Thyroid gland (tissue), 4 donors: ENCODE measurements at regions not wholly inside any gene's neighbourhood (a gene's known extent, or its start where the extent isn't known, plus 50 kb on each side); places are given as distances from the start of the nearest gene placed in this dataset.
"Not testable (repeated sequence)": the region's sequence is repeated elsewhere in the genome, so short reads cannot be mapped to it uniquely, and the experiment has no call there.

Experiments
- DNase-seq, 2 donors: peaks; one replicate each; pipeline ENCODE4 v3.0.0-alpha.2; 2019
- H3K27ac ChIP-seq, 3 donors: fragments of 200-600 bp; sonication (generic); 1 replicate in 2 of 3; 2 replicates in 1 of 3; pipeline ENCODE4 v1.5.1; 2016 to 2019; ENCODE audit warnings: mild to moderate bottlenecking in 1 of 3, moderate library complexity in 1 of 3
- H3K27me3 ChIP-seq: fragments of 200-600 bp; sonication (generic); one replicate; pipeline ENCODE4 v1.5.1; 2019
- H3K36me3 ChIP-seq, 2 donors: fragments of 200-600 bp; sonication (generic); one replicate each; pipeline ENCODE4 v1.5.1; 2016 to 2019
- H3K4me1 ChIP-seq, 2 donors: fragments of 200-600 bp; sonication (generic); one replicate each; pipeline ENCODE4 v1.5.1; 2017 to 2019
- H3K4me3 ChIP-seq, 3 donors: fragments of 200-600 bp; sonication (generic); replicated peaks in 1 of 3; 1 replicate in 2 of 3; 2 replicates in 1 of 3; pipeline ENCODE4 v1.5.1; 2016; ENCODE audit warnings: mild to moderate bottlenecking in 1 of 3
- H3K9me3 ChIP-seq: fragments of 200-600 bp; sonication (generic); one replicate; pipeline ENCODE4 v1.5.1; 2017
- CTCF ChIP-seq, 6 experiments: fragments of 200-600 bp in 3 of 6; fragments of 450-650 bp in 3 of 6; sonication (generic) in 3 of 6; IDR thresholded peaks; one replicate each; pipeline ENCODE4 v1.5.1; 2016 to 2019; ENCODE audit warnings: antibody characterized with exemption in 6 of 6, mild to moderate bottlenecking in 2 of 6, inconsistent platforms in 1 of 6, moderate library complexity in 1 of 6
- POLR2A ChIP-seq, 2 donors: fragments of 450-650 bp; IDR thresholded peaks; one replicate each; pipeline ENCODE4 v1.6.1; 2017; ENCODE audit warnings: antibody characterized with exemption in 2 of 2, mild to moderate bottlenecking in 2 of 2, moderate library complexity in 1 of 2
- WGBS, 2 donors: methylation state at CpG; one replicate each; pipeline ENCODE4 v1.1.5; 2017; 5-methylcytosine and 5-hydroxymethylcytosine counted together
- intact Hi-C: fragments of 100-400 bp; cut with DNase I; formaldehyde crosslinking; loops from one replicate; pipeline ENCODE4 v1.15.1; 2023

GRCh38 chr2:122808286-122808969 is 1053.0 kb downstream of the TSN start:
- Histone ChIP-seq H3K4me3 (no peak overlapping the region), H3K9me3 (no peaks in the 10 kb centered on the region), H3K27me3 (no peaks in the 10 kb centered on the region), H3K27ac (no peak overlapping the region), H3K4me1 (no peaks in the 10 kb centered on the region), H3K36me3 (no peaks in the 10 kb centered on the region)
- intact Hi-C loops: no loop called here
- WGBS, 2 donors: 90 to 96% methylated on average over 4 of the region's 4 CpGs
- TF ChIP-seq CTCF (IDR thresholded peaks at IDR 0.05) (no peak), POLR2A (IDR thresholded peaks at IDR 0.05) (no peak)
- no peak for DNase-seq

GRCh38 chr2:122812214-122812613 is 1056.8 kb downstream of the TSN start:
- H3K27ac ChIP-seq, H3K27me3 ChIP-seq, DNase-seq, H3K4me3 ChIP-seq, H3K36me3 ChIP-seq, H3K4me1 ChIP-seq, H3K9me3 ChIP-seq, intact Hi-C loops: not testable (repeated sequence)
- 69 to 85% methylated on average over 4 of the region's 4 CpGs for WGBS, 2 donors

- Histone ChIP-seq H3K9me3 (no peaks in the 10 kb centered on the region), H3K27ac (no peak overlapping the region), H3K4me1 (no peaks in the 10 kb centered on the region), H3K36me3 (no peaks in the 10 kb centered on the region), H3K27me3 (no peaks in the 10 kb centered on the region), H3K4me3 (no peak overlapping the region)
- TF ChIP-seq CTCF (IDR thresholded peaks at IDR 0.05): no peak
- no peak for TF ChIP-seq POLR2A (IDR thresholded peaks at IDR 0.05)
- 90 to 97% methylated on average over 1 of the region's 1 CpG for WGBS, 2 donors
- intact Hi-C loops: no loop called here
- DNase-seq: no peak
Measured at GRCh38 chr2:122815120-122815519, 1059.7 kb downstream of the TSN start.

GRCh38 chr2:122816803-122817202 is 1061.4 kb downstream of the TSN start:
- TF ChIP-seq POLR2A (IDR thresholded peaks at IDR 0.05) (no peak), CTCF (IDR thresholded peaks at IDR 0.05) (no peak)
- H3K4me3 ChIP-seq: no peak overlapping the region
- DNase-seq: no peak
- intact Hi-C loops: no loop called here
- 60 to 66% methylated on average over 3 of the region's 3 CpGs for WGBS, 2 donors
- H3K4me1 ChIP-seq: no peaks in the 10 kb centered on the region
- H3K9me3 ChIP-seq: no peaks in the 10 kb centered on the region
- no peaks in the 10 kb centered on the region for H3K36me3 ChIP-seq
- H3K27ac ChIP-seq: no peak overlapping the region
- no peaks in the 10 kb centered on the region for H3K27me3 ChIP-seq

- intact Hi-C loops: no loop called here
Measured at GRCh38 chr2:122822319-122822718, 1066.9 kb downstream of the TSN start.

GRCh38 chr2:122830157-122830556 is 1074.7 kb downstream of the TSN start:
- H3K36me3 ChIP-seq: no peaks in the 10 kb centered on the region
- TF ChIP-seq CTCF (IDR thresholded peaks at IDR 0.05): no peak
- TF ChIP-seq POLR2A (IDR thresholded peaks at IDR 0.05): no peak
- H3K27ac ChIP-seq: no peak overlapping the region
- DNase-seq: no peak
- no peaks in the 10 kb centered on the region for H3K27me3 ChIP-seq
- intact Hi-C loops: no loop called here
- H3K9me3 ChIP-seq: no peaks in the 10 kb centered on the region
- 86 to 87% methylated on average over 4 of the region's 4 CpGs for WGBS, 2 donors
- H3K4me3 ChIP-seq: no peak overlapping the region
- H3K4me1 ChIP-seq: no peaks in the 10 kb centered on the region

More at GRCh38 chr2:122822319-122822718, 1066.9 kb downstream of the TSN start:
- no peak overlapping the region for H3K27ac ChIP-seq
- H3K9me3 ChIP-seq: no peaks in the 10 kb centered on the region
- TF ChIP-seq POLR2A (IDR thresholded peaks at IDR 0.05): no peak
- no peak overlapping the region for H3K4me3 ChIP-seq
- H3K36me3 ChIP-seq: no peaks in the 10 kb centered on the region
- H3K27me3 ChIP-seq: no peaks in the 10 kb centered on the region
- 85 to 89% methylated on average over 5 of the region's 5 CpGs for whole genome bisulfite sequencing, 2 donors
- no peaks in the 10 kb centered on the region for H3K4me1 ChIP-seq
- DNase-seq: no peak
